GM19043 (cell line): ENCODE measurements at regions not wholly inside any gene's neighbourhood (a gene's known extent, or its start where the extent isn't known, plus 50 kb on each side); places are given as distances from the start of the nearest gene placed in this dataset.

Experiments used
- ATAC-seq: cut with Tn5 transposase; IDR thresholded peaks from one replicate; pipeline ENCODE4 v1.9.1; 2021; ENCODE audit warnings: low read depth; ENCODE audit not compliant: unreplicated experiment

- no peak for ATAC-seq
Measured at GRCh38 chr9:99361817-99362216, 139.7 kb downstream of the SEC61B start.

GRCh38 chr9:99362321-99362720 lies 140.2 kb downstream of the SEC61B start:
- no peak for ATAC-seq

DNA sequence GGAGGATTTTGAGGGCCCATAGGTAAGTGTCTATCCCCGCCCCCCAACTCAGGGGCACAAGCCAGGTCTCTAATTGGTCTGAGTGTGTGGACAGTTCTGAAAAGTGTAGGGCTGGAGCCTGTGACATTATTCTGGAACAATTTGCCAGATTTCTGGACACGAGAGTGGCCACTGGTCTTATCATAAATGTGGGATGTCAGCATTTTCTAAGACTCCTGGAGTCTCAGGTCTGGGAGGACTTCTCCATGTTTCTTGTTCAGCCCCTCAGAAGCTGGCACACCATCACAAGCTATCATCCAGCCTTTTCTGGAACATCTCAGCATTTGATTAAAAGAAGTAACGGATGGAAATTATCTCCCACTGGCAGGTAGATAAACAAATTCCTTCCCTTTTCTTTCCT lies 141.4 kb downstream of the SEC61B start:
- ATAC-seq, result no peak

- no peak for ATAC-seq
Measured at GRCh38 chr9:99365233-99365980, 143.3 kb downstream of the SEC61B start.

DNA sequence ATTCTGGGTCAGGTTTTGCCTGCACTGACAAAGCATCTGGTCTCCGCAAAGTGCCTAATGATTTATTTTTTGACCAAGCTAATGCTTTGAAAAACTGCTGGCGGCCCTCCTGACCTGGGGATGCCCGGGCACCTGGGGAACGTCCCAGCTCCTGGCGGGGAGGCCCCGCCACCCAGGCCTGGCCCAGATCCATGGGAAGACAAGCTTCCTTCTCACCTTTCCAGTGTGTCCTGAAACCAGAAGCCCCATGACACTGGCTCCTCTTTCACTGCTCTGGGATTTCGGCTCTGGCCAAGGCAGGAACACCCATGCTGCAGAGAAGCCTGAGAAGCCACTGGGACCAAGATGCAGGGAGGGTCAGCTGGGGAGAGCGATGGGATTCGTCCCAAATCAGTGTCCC lies 144.1 kb downstream of the SEC61B start:
- no peak for ATAC-seq

GRCh38 chr9:99366621-99367020 lies 144.5 kb downstream of the SEC61B start:
- ATAC-seq, result no peak

- ATAC-seq, result no peak
Measured at GRCh38 chr9:99368341-99369326, 146.6 kb downstream of the SEC61B start.

GRCh38 chr9:99369327-99369722 lies 147.2 kb downstream of the SEC61B start:
- ATAC-seq, result no peak

DNA sequence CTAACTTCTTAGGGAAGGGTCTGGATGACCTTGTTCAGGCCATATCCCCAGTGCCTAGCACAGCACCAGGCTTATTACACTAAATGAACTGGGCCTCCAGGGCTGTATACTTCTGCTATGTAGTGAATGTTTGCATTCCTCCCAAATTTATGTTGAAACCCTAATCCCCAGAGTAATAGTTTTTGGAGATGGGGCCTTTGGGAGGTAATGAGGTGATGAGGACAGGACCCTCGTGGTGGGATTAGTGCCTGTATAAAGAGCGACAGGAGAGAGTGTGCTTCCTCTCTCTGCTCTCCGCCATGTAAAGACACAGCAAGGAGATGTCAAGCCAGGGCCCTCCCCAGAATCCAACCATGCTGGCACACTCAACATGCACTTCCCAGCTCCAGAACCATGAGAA lies 148.3 kb downstream of the SEC61B start:
- ATAC-seq, result no peak

DNA sequence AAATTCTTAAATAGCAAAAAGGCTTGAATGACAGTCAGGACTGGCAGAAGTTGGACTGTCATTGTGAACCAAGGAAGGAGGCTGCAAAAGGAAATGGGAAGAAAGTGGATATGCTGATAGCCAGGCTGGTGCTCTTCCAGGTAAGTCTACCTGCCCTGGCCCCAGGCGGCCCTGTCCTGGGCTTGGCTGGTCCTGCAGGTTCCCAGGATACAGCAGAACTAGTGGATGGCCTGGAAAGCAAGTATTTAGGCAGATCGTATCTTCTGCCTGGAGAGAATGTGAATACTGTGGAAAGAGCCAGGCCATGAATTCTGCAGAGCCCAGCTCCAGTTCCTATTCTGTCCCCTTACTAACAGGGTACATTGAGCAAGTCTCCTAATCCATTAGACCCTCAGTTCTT lies 149.3 kb downstream of the SEC61B start:
- ATAC-seq, result no peak

- no peak for ATAC-seq
Measured at GRCh38 chr9:99373912-99374311, 151.8 kb downstream of the SEC61B start.

GRCh38 chr9:99374793-99375192 lies 152.7 kb downstream of the SEC61B start:
- ATAC-seq, result no peak

- ATAC-seq, result no peak
Measured at GRCh38 chr9:99375481-99375880, 153.4 kb downstream of the SEC61B start.

DNA sequence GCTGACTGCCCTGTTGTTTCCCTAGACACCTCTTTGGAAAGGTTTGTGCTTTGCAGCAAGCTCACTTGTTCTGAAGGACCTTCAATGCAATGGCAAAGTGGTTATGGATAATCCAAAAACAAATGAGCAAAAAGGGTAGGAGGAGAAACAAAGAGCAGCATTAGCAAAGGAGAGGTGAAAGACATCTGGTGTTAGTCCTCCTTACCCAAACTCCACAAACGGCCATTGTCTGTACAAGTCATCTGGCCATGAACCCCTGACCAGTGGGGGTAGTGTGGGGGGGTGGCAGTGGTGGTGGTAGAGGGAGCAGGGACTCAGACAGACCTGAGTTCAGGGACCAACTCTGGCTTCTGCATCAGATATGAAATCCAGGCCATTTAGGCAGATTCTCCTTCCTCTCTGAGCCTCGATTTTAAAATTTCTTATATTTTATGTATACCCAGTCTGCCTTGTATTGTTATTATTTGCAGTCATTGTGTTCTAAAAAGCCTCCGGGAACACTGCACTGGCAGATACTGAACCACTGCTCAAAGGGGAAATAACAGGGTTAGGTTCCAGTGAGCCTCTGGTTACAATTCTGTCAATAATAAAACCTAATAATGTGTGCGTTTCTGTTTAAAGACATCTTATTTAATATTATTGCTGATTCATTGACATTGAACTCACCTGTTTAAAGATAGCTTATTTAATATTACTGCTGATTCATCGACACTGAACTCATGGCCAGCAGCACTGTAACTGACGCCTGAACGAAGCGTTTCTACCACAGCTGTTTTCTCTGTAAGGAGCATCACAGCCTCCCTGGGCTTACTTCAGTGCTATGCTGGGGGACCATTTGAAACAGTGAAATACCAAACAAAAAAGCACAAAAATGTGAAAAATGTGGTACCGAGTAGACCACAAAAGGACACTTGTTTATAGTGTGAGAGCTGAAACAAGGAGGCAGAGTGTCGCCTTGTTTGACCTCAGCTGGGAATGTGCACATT lies 156.0 kb downstream of the SEC61B start:
- ATAC-seq, result no peak

DNA sequence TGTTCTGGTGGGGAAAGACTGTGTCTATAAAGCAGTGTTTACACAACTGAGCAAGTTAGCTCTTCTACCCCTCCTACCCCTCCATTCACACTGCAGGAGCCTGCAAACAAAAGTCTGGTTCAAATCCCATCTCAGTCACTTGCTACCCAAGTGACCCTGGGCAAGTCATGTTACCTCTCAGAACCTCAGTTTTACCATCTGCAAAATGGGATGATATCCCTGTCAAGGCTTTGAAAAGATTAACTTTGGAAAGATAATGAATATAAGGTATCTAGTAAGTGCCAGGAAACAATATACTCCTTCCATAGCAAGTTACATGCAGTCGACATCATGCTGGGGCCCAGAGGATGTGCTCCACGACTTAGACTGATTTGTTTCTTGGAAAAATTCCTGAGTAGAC lies 161.5 kb downstream of the SEC61B start:
- ATAC-seq, result no peak

DNA sequence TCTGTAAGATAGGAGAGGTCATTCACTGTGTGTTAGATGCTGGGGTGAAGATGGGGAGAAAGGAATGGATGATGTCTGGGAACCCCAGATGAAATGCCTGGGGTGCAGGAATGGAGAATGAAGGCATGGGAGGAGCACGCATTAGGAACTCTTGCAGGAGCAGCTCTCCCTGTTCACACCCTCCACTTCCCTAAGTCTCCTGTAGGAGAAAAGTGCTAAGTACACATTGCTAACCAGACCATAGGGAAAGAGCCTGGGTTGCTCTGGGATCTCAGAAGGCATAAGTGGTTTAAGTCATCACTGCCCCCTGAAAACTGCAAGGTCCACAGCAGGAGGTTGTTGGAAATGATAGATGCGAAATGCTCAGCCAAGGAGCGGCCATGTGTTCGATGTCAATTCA lies 163.1 kb downstream of the SEC61B start:
- ATAC-seq, result no peak

- no peak for ATAC-seq
Measured at GRCh38 chr9:99385814-99386279, 163.8 kb downstream of the SEC61B start.

DNA sequence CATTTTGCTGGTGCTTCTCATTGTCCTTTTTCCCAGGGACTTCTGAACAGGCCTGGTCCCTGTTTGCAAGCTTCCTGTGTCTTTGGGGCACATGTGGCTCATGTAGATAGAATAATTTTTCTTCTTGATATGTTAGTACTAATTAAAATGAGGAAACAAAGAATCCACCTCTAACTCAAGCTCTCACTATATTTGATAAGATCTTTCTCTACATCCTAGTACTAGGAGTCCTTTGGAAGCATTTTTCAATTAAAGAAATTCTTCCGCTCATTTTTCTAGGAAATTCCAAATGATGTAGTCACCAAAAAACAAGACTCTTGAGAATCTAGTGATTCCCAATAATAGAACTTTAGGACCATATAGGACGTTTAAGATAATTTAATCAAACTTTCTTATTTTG lies 165.3 kb downstream of the SEC61B start:
- ATAC-seq, result no peak

DNA sequence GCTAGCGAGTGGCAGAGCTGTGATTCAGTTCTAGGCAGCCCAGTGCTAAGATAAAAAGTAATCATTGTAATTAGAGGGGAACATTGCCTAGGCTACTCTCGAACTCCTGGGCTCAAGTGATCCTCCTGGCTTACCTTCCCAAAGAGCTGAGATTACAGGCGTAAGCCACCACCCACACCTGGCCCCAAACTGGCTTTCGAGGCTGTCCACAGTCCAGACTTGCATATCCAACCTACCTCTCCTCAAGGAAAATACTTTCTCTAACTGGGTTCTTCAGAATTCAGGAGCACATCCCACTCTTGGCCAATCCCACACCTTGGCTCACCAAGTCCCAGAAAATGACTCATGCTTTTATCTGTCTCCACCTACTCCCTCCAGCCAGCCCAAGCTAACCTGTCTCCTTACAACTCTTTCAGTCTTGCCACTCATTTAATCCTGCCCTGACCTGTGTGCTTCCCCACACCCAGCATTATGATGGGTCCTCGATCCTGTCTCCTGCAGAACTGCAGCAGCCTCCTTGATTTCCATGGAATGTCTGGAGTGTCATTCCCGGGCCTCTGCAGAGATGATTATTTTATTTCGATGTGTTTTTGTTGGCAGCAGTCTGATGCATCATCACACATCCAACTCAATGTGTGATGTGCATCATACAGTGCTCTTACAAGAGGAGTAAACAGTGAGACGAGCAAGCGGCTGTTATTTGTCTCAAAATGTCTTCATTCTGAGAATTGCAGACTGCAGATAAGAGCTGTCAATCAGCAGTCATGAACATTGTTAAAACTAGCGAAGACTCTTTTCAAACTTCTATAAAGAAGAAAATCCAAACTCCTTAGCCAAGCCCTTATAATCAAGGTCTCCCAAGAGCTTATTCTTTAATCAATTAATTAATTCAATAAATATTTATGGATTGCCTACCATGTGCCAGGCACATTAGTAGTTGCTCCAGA lies 167.3 kb downstream of the SEC61B start:
- ATAC-seq, result no peak
